Heart right ventricle (tissue), 16 donors: ENCODE measurements at regions not wholly inside any gene's neighbourhood (a gene's known extent, or its start where the extent isn't known, plus 50 kb on each side); places are given as distances from the start of the nearest gene placed in this dataset.

Experiments
- ATAC-seq, 8 donors: fragments of 200-7000 bp; cut with Tn5 transposase; one replicate each; pipeline ENCODE4 v1.9.1; 2020; ENCODE audit warnings: mild to moderate bottlenecking in 8 of 8, moderate library complexity in 8 of 8, moderate number of reproducible peaks in 1 of 8
- DNase-seq, 2 donors: peaks; one replicate each; pipeline ENCODE4 v3.0.0-alpha.2; 2020
- H3K27ac ChIP-seq, 10 donors: fragments of 200-600 bp; sonication (generic) in 2 of 10; one replicate each; pipeline versions ENCODE4 v1.5.0 to v1.8.0; 2020 to 2022; ENCODE audit warnings: mild to moderate bottlenecking in 3 of 10
- H3K27me3 ChIP-seq, 7 donors: fragments of 200-600 bp; one replicate each; pipeline ENCODE4 v1.8.0; 2021 to 2022; ENCODE audit warnings: mild to moderate bottlenecking in 2 of 7
- H3K36me3 ChIP-seq, 9 donors: fragments of 200-600 bp; sonication (generic) in 1 of 9; one replicate each; pipeline versions ENCODE4 v1.5.0 to v1.8.0; 2020 to 2022; ENCODE audit warnings: mild to moderate bottlenecking in 2 of 9
- H3K4me1 ChIP-seq, 9 donors: fragments of 200-600 bp; sonication (generic) in 1 of 9; one replicate each; pipeline versions ENCODE4 v1.5.0 to v1.8.0; 2020 to 2022; ENCODE audit warnings: mild to moderate bottlenecking in 4 of 9
- H3K4me3 ChIP-seq, 10 donors: fragments of 200-600 bp; sonication (generic) in 2 of 10; one replicate each; pipeline versions ENCODE4 v1.5.0 to v1.8.0; 2020 to 2022; ENCODE audit warnings: mild to moderate bottlenecking in 7 of 10, moderate library complexity in 2 of 10
- H3K9me3 ChIP-seq, 11 donors: fragments of 200-600 bp in 10 of 11; sonication (generic) in 2 of 11; one replicate each; pipeline versions ENCODE4 v1.5.0 to v1.8.0; 2013 to 2022; ENCODE audit warnings: mild to moderate bottlenecking in 2 of 11, control low read depth in 1 of 11, moderate library complexity in 1 of 11
- CTCF ChIP-seq, 9 donors: fragments of 200-600 bp; sonication (generic) in 2 of 9; IDR thresholded peaks; one replicate each; pipeline versions ENCODE4 v1.5.0 to v1.8.0; 2021 to 2022; ENCODE audit warnings: antibody characterized with exemption in 9 of 9, mild to moderate bottlenecking in 5 of 9, moderate library complexity in 1 of 9
- WGBS, 2 donors: extraction: QIAGEN DNeasy Blood & Tissue Kit; methylation state at CpG; one replicate each; pipeline ENCODE4 v1.1.7; 2013; ENCODE audit warnings: inconsistent platforms in 1 of 2; 5-methylcytosine and 5-hydroxymethylcytosine counted together
- intact Hi-C, 10 donors: fragments of 100-400 bp; cut with DNase I; formaldehyde crosslinking; loops; one replicate each; pipeline versions ENCODE4 v1.11.1 to v1.14.2; 2022
- donor health status: Arrhythmogenic right ventricular cardiomyopathy.
- donor health status: ischemic (EF 13 %, LVEDD 7.1; RV severe dilation, severe dysfunction).
- donor health status: healthy with polysubstance abuse.
- donor health status: DM: no; HTN: yes; CAD: no.
- donor health status: DM: no; HTN: no; CAD: no.
- donor health status: ischemic (EF 25% LVEDD 6.9; RV normal size, moderate dysfunction).
- donor health status: ischemic (EF 25% LVEDD 5.7; RV mildly dilated, moderate dysfunction).
- donor health status: healthy.
- donor health status: DM: yes; HTN: yes; CAD: no.
- donor health status: Ischemic cardiomyopathy.
- donor health status: ischemic (EF 35%, LVEDD 5.7; RV mildly dilated, moderate dysfunction).
- donor health status: nonischemic (EF 11% LVEDD 7.7; RV severe dilation, severe dysfunction).
- donor health status: DM: yes; HTN: yes; CAD: no.
- donor health status: PGD.
- donor health status: ischemic (EF 29% LVEDD 5.4; RV normal size, mild dysfunction).
- donor health status: nonischemic (EF 23%, LVEDD 6.1; RV moderate dilation, normal function).

GRCh38 chr10:106044503-106044902, 1120.0 kb downstream of the SORCS1 start:
- no peak overlapping the region for H3K4me3 ChIP-seq
- no peaks in the 10 kb centered on the region for H3K9me3 ChIP-seq
- no peaks in the 10 kb centered on the region for H3K4me1 ChIP-seq
- 26 to 32% methylated on average over 2 of the region's 2 CpGs for WGBS, 2 donors
- no peaks in the 10 kb centered on the region for H3K27me3 ChIP-seq
- DNase-seq: no peak
- H3K36me3 ChIP-seq: no peaks in the 10 kb centered on the region
- no peak overlapping the region for H3K27ac ChIP-seq
- no peak for ATAC-seq
- TF ChIP-seq CTCF (IDR thresholded peaks at IDR 0.05): no peak
- intact Hi-C loops: no loop called here

- Histone ChIP-seq H3K4me3 (no peak overlapping the region), H3K9me3 (no peaks in the 10 kb centered on the region), H3K27ac (no peak overlapping the region), H3K4me1 (no peaks in the 10 kb centered on the region), H3K36me3 (no peaks in the 10 kb centered on the region), H3K27me3 (no peaks in the 10 kb centered on the region)
- no peak for ATAC-seq
- WGBS, 2 donors: 55 to 62% methylated on average over 3 of the region's 3 CpGs
- TF ChIP-seq CTCF (IDR thresholded peaks at IDR 0.05): no peak
- DNase-seq: no peak
- intact Hi-C loops: no loop called here
These were observed 1120.6 kb downstream of the SORCS1 start for GRCh38 chr10:106043863-106044262.

GRCh38 chr10:106038246-106038645, 1126.3 kb downstream of the SORCS1 start:
- no peak for DNase-seq
- 88 to 98% methylated on average over 1 of the region's 1 CpG for WGBS, 2 donors
- Histone ChIP-seq H3K4me1 (no peaks in the 10 kb centered on the region), H3K27me3 (no peaks in the 10 kb centered on the region), H3K4me3 (no peak overlapping the region), H3K9me3 (peaks cover 0 to 27% (median 0%) of the 10 kb centered on the region in 11 donors), H3K27ac (no peak overlapping the region), H3K36me3 (no peaks in the 10 kb centered on the region)
- intact Hi-C loops: no loop called here
- no peak for ATAC-seq
- TF ChIP-seq CTCF (IDR thresholded peaks at IDR 0.05): no peak

GRCh38 chr10:106033065-106033464, 1131.4 kb downstream of the SORCS1 start:
- ATAC-seq (no peak), DNase-seq (no peak)
- Histone ChIP-seq H3K4me1 (no peaks in the 10 kb centered on the region), H3K4me3 (no peak overlapping the region), H3K36me3 (no peaks in the 10 kb centered on the region), H3K9me3 (peaks cover 0 to 27% (median 0%) of the 10 kb centered on the region in 11 donors), H3K27me3 (no peaks in the 10 kb centered on the region), H3K27ac (no peak overlapping the region)
- TF ChIP-seq CTCF (IDR thresholded peaks at IDR 0.05): no peak
- intact Hi-C loops: no loop called here
